SK-N-SH (cell line): ENCODE measurements at regions not wholly inside any gene's neighbourhood (a gene's known extent, or its start where the extent isn't known, plus 50 kb on each side); places are given as distances from the start of the nearest gene placed in this dataset.

Source experiments
- CTCF ChIA-PET: fragments of 300-600, 350-600 bp; formaldehyde crosslinking; extraction: SDS; loops from one replicate; lab custom pipeline; 2021; lab: Yijun Ruan, JAX
- POLR2A ChIA-PET: fragments of 350-600 bp; sonication (Branson Sonifier 250); formaldehyde crosslinking; extraction: SDS; loops from one replicate; lab custom pipeline; 2020; ENCODE audit warnings: antibody characterized with exemption, inconsistent platforms; lab: Yijun Ruan, JAX
- DNase-seq: peaks from one replicate; pipeline ENCODE4 v3.0.0; 2012
- H2AFZ ChIP-seq: fragments of 200-600 bp; sonication (generic); 2 replicates; pipeline ENCODE4 v1.8.1; 2016; ENCODE audit warnings: antibody characterized with exemption, mild to moderate bottlenecking, low read depth
- H3F3A ChIP-seq: fragments of 200-600 bp; sonication (generic); replicated peaks from 2 replicates; pipeline ENCODE3; 2016; ENCODE audit warnings: antibody characterized with exemption, mild to moderate bottlenecking; ENCODE audit not compliant: insufficient read depth
- H3K27ac ChIP-seq, 2 experiments: fragments of 200-500 bp in 1 of 2; fragments of 200-600 bp in 1 of 2; sonication (Bioruptor generic) in 1 of 2; sonication (generic), shearing (Covaris generic) in 1 of 2; 2 replicates each; pipeline versions ENCODE4 v1.5.1 to v1.6.1; 2014 to 2016; ENCODE audit warnings: low read depth in 2 of 2, inconsistent platforms in 1 of 2, low read length in 1 of 2, mild to moderate bottlenecking in 1 of 2, mixed read lengths in 1 of 2
- H3K27me3 ChIP-seq: fragments of 200-600 bp; sonication (generic), shearing (Covaris generic); 2 replicates; pipeline ENCODE4 v1.6.1; 2016; ENCODE audit warnings: mixed run types; ENCODE audit not compliant: insufficient read depth
- H3K36me3 ChIP-seq, 2 experiments: fragments of 200-500 bp in 1 of 2; fragments of 200-600 bp in 1 of 2; sonication (Bioruptor generic) in 1 of 2; sonication (generic) in 1 of 2; replicated peaks in 1 of 2; 2 replicates each; pipeline versions ENCODE3 to v1.5.1; 2014 to 2016; ENCODE audit warnings: low read length in 1 of 2, mild to moderate bottlenecking in 1 of 2; ENCODE audit not compliant: insufficient read depth in 2 of 2, control insufficient read depth in 1 of 2
- H3K4me1 ChIP-seq, 2 experiments: fragments of 200-500 bp in 1 of 2; fragments of 200-600 bp in 1 of 2; sonication (Bioruptor generic) in 1 of 2; sonication (generic), shearing (Covaris generic) in 1 of 2; 2 replicates each; pipeline versions ENCODE4 v1.5.1 to v1.6.1; 2014 to 2016; ENCODE audit warnings: low read depth in 1 of 2, low read length in 1 of 2, mixed run types in 1 of 2; ENCODE audit not compliant: insufficient read depth in 2 of 2, control insufficient read depth in 1 of 2
- H3K4me2 ChIP-seq: fragments of 200-600 bp; sonication (generic), shearing (Covaris generic); 2 replicates; pipeline ENCODE4 v1.6.1; 2017; ENCODE audit warnings: mixed run types
- H3K4me3 ChIP-seq, 2 experiments: fragments of 200-500 bp in 1 of 2; fragments of 200-600 bp in 1 of 2; sonication (Bioruptor generic) in 1 of 2; sonication (generic), shearing (Covaris generic) in 1 of 2; 2 replicates each; pipeline versions ENCODE4 v1.5.1 to v1.8.1; 2014 to 2016; ENCODE audit warnings: low read depth in 2 of 2, inconsistent platforms in 1 of 2, low read length in 1 of 2, mild to moderate bottlenecking in 1 of 2, mixed read lengths in 1 of 2, moderate library complexity in 1 of 2
- H3K79me2 ChIP-seq: fragments of 200-600 bp; sonication (generic); 2 replicates; pipeline ENCODE4 v1.8.1; 2017; ENCODE audit warnings: mild to moderate bottlenecking; ENCODE audit not compliant: insufficient read depth
- H3K9ac ChIP-seq: fragments of 200-600 bp; sonication (generic); 2 replicates; pipeline ENCODE4 v1.6.1; 2017; ENCODE audit warnings: mixed run types
- H3K9me2 ChIP-seq: fragments of 200-600 bp; sonication (generic); 2 replicates; pipeline ENCODE4 v1.6.1; 2017; ENCODE audit warnings: mixed run types
- H3K9me3 ChIP-seq: fragments of 200-600 bp; sonication (generic); 2 replicates; pipeline ENCODE4 v1.6.1; 2017; ENCODE audit warnings: mixed run types, mild to moderate bottlenecking, moderate library complexity
- H4K20me1 ChIP-seq: fragments of 200-600 bp; sonication (generic); 2 replicates; pipeline ENCODE4 v1.6.1; 2017; ENCODE audit warnings: mild to moderate bottlenecking, mixed run types; ENCODE audit not compliant: insufficient read depth
- CHD2 ChIP-seq: fragments of 150-350 bp; IDR thresholded peaks from 2 replicates; pipeline ENCODE4 v1.6.1; 2018; ENCODE audit warnings: low read length; ENCODE audit not compliant: partially characterized antibody
- ELF1 ChIP-seq: IDR thresholded peaks from 2 replicates; pipeline ENCODE4 v1.4.0; 2012
- FOSL2 ChIP-seq: IDR thresholded peaks from 2 replicates; pipeline ENCODE4 v1.4.0; 2012; ENCODE audit warnings: low read depth, mild to moderate bottlenecking, moderate library complexity, borderline replicate concordance
- FOXM1 ChIP-seq: IDR thresholded peaks from 2 replicates; pipeline ENCODE4 v1.4.0; 2012; ENCODE audit warnings: low read depth, mild to moderate bottlenecking
- GABPA ChIP-seq: IDR thresholded peaks from 2 replicates; pipeline ENCODE4 v1.4.0; 2012; ENCODE audit warnings: low read depth, mild to moderate bottlenecking
- GATA2 ChIP-seq: sonication (generic); formaldehyde crosslinking; IDR thresholded peaks from 2 replicates; pipeline ENCODE4 v1.5.0; 2020; ENCODE audit warnings: mild to moderate bottlenecking, missing genetic modification reagents
- IRF3 ChIP-seq: fragments of 150-350 bp; IDR thresholded peaks from 2 replicates; pipeline ENCODE4 v1.6.1; 2016; ENCODE audit warnings: mild to moderate bottlenecking, low read depth, low read length
- JUND ChIP-seq: IDR thresholded peaks from 2 replicates; pipeline ENCODE4 v1.4.0; 2012
- MEF2A ChIP-seq: IDR thresholded peaks from 2 replicates; pipeline ENCODE4 v1.4.0; 2012; ENCODE audit warnings: low read depth, borderline replicate concordance
- PBX3 ChIP-seq: IDR thresholded peaks from 2 replicates; pipeline ENCODE4; 2012
- POLR2AphosphoS5 ChIP-seq: IDR thresholded peaks from 2 replicates; pipeline ENCODE4 v1.6.1; 2012; ENCODE audit warnings: low read depth, low read length
- RAD21 ChIP-seq: IDR thresholded peaks from 2 replicates; pipeline ENCODE4 v1.6.1; 2012; ENCODE audit warnings: mild to moderate bottlenecking, low read length
- RCOR1 ChIP-seq: fragments of 150-350 bp; IDR thresholded peaks from 2 replicates; pipeline ENCODE4 v1.6.1; 2017; ENCODE audit warnings: antibody characterized with exemption, low read length
- REST ChIP-seq: IDR thresholded peaks from 2 replicates; pipeline ENCODE4 v1.6.1; 2012; ENCODE audit warnings: mild to moderate bottlenecking, low read depth, low read length, moderate library complexity
- RFX5 ChIP-seq: IDR thresholded peaks from 2 replicates; pipeline ENCODE4 v1.6.1; 2012; ENCODE audit warnings: mild to moderate bottlenecking, improper control_type of control experiment, low read length
- RXRA ChIP-seq: IDR thresholded peaks from 2 replicates; pipeline ENCODE4 v1.4.0; 2012; ENCODE audit warnings: low read depth, mild to moderate bottlenecking, borderline replicate concordance
- SIN3A ChIP-seq: IDR thresholded peaks from 2 replicates; pipeline ENCODE4 v1.6.1; 2012; ENCODE audit warnings: low read depth, mild to moderate bottlenecking, low read length, moderate library complexity, borderline replicate concordance
- SMC3 ChIP-seq: IDR thresholded peaks from 2 replicates; pipeline ENCODE4 v1.6.1; 2012; ENCODE audit warnings: low read depth, low read length, improper control_type of control experiment
- TAF1 ChIP-seq: IDR thresholded peaks from 2 replicates; pipeline ENCODE4 v1.6.1; 2012; ENCODE audit warnings: low read depth, mild to moderate bottlenecking, low read length, moderate library complexity, borderline replicate concordance
- TCF12 ChIP-seq: IDR thresholded peaks from 2 replicates; pipeline ENCODE4 v1.4.0; 2012
- TEAD4 ChIP-seq: IDR thresholded peaks from 2 replicates; pipeline ENCODE4 v1.4.0; 2012; ENCODE audit warnings: mild to moderate bottlenecking, borderline replicate concordance; ENCODE audit not compliant: insufficient read depth
- USF1 ChIP-seq: IDR thresholded peaks from 2 replicates; pipeline ENCODE4 v1.4.0; 2012; ENCODE audit warnings: low read depth, borderline replicate concordance
- USF2 ChIP-seq: fragments of 150-350 bp; IDR thresholded peaks from 2 replicates; pipeline ENCODE4 v1.6.1; 2017; ENCODE audit warnings: antibody characterized with exemption, low read length, low read depth, borderline replicate concordance
- YY1 ChIP-seq: IDR thresholded peaks from 2 replicates; pipeline ENCODE4 v1.4.0; 2012; ENCODE audit warnings: low read depth, mild to moderate bottlenecking
- ZBTB33 ChIP-seq: IDR thresholded peaks from 2 replicates; pipeline ENCODE4 v1.4.0; 2012; ENCODE audit warnings: low read depth, borderline replicate concordance
- WGBS: methylation state at CpG from one replicate; pipeline ENCODE4 v1.1.6; 2017; ENCODE audit warnings: low lambda C conversion rate; 5-methylcytosine and 5-hydroxymethylcytosine counted together

- Histone ChIP-seq H3K79me2 (no peaks in the 10 kb centered on the region), H3K27me3 (no peaks in the 10 kb centered on the region), H3K9ac (peak overlapping the region; percentile 64; the same call in 1 of the 2 replicates), H3K4me2 (peak overlapping the region; percentile 62), H2AFZ (no peak overlapping the region), H3K4me1 (peaks cover 18 to 32% of the 10 kb centered on the region in 2 experiments), H3F3A (peaks cover 47% of the 10 kb centered on the region), H4K20me1 (no peaks in the 10 kb centered on the region), H3K36me3 (no peaks in the 10 kb centered on the region), H3K27ac (peak overlapping the region; percentile 96 to 97), H3K9me2 (no peaks in the 10 kb centered on the region), H3K4me3 (no peak overlapping the region; a peak in 1 of 4 replicates), H3K9me3 (no peaks in the 10 kb centered on the region)
- peak; percentile 35 for DNase-seq
- ChIA-PET CTCF (interaction anchor here (1.1 to 1.8 kb wide), 3 partner anchors 11 to 229 kb away, joined by 3 to 8 read pairs (median 3); no protein-coding TSS in a partner anchor), POLR2A (no interaction called here)
- 2% methylated on average over 7 of the region's 7 CpGs for WGBS
- TF ChIP-seq USF2 (no peak), YY1 (0 out of 2 replicates have a peak, but pooled peaks have one; percentile 28), REST (0 out of 2 replicates have a peak, but pooled peaks have one; percentile 71), MEF2A (peak; percentile 83), TCF12 (peak; percentile 100), RFX5 (no peak), FOXM1 (peak; percentile 99), SMC3 (peak; percentile 21; the same call in 1 of the 2 replicates), GABPA (peak; percentile 39; the same call in 1 of the 2 replicates), FOSL2 (peak; percentile 100), RXRA (peak; percentile 98), TEAD4 (peak; percentile 99), TAF1 (peak; percentile 52; the same call in 1 of the 2 replicates), USF1 (no peak), GATA2 (CRISPR knock-in tag) (no peak), IRF3 (no peak), SIN3A (peak; percentile 58; the same call in 1 of the 2 replicates), RCOR1 (no peak), CHD2 (no peak), POLR2AphosphoS5 (peak; percentile 96), ELF1 (peak; percentile 42; the same call in 1 of the 2 replicates), PBX3 (peak; percentile 97), ZBTB33 (peak; percentile 89), JUND (peak; percentile 100), RAD21 (no peak; the same call in 1 of the 2 replicates)
Observed at GRCh38 chr5:169350759-169351240, 49.9 kb upstream of the SLIT3 start.
